22Rv1 (cell line): ENCODE measurements at regions not wholly inside any gene's neighbourhood (a gene's known extent, or its start where the extent isn't known, plus 50 kb on each side); places are given as distances from the start of the nearest gene placed in this dataset.
"Not testable (repeated sequence)": the region's sequence is repeated elsewhere in the genome, so short reads cannot be mapped to it uniquely, and the experiment has no call there.

Experiments
- H3K27ac ChIP-seq: fragments of 450-650 bp; 2 replicates; pipeline ENCODE4 v1.5.1; 2017
- ZFX ChIP-seq: fragments of 450-650 bp; IDR thresholded peaks from 2 replicates; pipeline ENCODE4 v1.6.1; 2017; ENCODE audit warnings: antibody characterized with exemption, borderline replicate concordance
- TF ChIP-seq, protein P1 (sequence below): fragments of 450-650 bp; IDR thresholded peaks from 2 replicates; pipeline ENCODE4 v1.5.1; 2017; ENCODE audit warnings: mild to moderate bottlenecking

DNA sequence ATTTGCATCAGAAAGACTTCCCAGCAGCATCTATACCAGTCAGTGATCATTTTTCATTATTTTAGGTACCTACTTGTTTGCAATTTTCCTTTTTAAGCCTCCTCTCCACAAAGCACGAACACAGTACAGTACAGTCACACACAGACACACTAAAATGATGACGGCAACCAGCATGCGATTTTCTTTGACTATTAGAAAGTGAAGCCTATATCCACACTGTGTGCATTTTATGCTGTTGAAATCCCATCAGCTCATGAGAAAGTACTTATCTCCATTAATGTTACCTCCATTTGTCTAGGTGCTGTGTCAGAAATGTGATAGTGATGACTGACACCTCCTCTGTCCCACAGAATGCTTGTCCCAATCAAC lies 294.7 kb upstream of the MEIS2 start:
- TF ChIP-seq ZFX: no peak
- TF ChIP-seq, protein P1, sequence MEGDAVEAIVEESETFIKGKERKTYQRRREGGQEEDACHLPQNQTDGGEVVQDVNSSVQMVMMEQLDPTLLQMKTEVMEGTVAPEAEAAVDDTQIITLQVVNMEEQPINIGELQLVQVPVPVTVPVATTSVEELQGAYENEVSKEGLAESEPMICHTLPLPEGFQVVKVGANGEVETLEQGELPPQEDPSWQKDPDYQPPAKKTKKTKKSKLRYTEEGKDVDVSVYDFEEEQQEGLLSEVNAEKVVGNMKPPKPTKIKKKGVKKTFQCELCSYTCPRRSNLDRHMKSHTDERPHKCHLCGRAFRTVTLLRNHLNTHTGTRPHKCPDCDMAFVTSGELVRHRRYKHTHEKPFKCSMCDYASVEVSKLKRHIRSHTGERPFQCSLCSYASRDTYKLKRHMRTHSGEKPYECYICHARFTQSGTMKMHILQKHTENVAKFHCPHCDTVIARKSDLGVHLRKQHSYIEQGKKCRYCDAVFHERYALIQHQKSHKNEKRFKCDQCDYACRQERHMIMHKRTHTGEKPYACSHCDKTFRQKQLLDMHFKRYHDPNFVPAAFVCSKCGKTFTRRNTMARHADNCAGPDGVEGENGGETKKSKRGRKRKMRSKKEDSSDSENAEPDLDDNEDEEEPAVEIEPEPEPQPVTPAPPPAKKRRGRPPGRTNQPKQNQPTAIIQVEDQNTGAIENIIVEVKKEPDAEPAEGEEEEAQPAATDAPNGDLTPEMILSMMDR: no peak
- no peak overlapping the region for H3K27ac ChIP-seq

DNA sequence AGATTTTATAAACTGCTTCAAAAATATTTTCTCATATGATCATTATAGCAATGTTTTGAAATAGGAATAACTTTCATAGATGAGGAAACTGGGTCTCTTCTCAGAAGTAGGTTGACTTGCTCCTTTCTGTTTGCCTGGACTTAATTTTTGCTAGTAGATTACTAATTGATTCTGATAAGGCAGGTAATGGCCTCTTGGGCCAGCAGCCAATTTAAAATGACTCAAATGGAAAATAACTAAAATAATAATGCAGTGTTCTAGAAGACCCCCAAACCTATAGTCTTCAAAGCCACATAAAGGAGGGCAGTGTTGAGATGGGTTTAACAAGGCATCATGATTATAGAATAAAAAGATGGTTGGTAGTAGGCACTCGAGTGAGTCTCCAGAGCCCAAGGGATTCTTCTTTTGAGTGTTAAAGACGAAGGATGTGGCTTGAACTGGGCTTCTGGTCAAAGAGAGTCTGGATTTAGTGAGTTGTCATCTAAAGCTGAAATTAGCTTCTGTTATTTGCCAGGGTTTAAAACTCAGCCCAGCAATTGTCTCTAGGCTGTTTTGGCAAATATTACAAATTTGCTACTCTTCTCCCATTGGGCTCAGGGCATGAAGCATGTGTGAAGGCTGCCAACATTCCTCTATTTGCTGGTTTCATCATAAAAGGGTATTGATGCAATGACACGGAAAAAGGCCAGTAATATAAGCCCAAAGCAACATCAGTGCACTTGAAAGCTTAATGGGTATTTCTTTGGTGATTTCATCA lies 297.1 kb upstream of the MEIS2 start:
- no peak overlapping the region for H3K27ac ChIP-seq
- TF ChIP-seq, protein P1: no peak
- TF ChIP-seq ZFX: no peak

DNA sequence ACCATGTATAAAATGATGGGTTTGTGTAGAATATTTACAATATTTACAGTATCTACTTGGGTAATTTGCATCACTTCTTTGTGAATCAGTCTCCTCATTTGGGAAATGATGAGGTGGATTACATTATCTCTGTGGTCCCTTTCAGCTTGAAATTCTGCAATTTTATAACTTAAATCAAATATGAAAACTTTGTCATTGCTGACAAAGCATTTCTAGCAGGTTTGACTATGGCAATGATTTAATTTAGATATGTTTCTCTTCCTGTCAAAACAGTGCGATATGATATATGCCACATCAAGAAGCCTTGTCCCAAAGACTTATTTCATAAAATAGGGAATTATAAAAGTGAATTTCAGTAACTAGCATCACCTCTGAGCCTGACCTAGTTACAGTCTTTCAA lies 315.8 kb upstream of the MEIS2 start:
- H3K27ac ChIP-seq: no peak overlapping the region
- TF ChIP-seq, protein P1: no peak
- no peak for TF ChIP-seq ZFX

DNA sequence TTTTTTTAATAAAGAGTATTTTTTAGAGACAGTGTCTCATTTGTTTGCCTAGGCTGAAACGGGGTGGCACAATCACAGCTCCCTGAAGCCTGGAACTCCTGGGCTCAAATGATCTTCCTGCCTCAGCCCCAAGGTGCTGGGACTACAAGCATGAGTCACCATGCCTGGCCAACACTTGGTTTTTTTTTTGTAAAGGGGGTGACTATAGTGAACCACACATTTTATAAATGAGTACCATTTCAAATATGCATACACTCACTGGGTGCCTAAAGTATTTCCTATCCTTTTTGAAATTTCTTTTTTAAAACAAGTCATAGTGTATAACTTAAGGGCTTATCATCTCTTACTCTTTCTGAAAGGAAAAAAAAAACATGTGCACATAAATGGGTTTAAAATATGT lies 325.2 kb upstream of the MEIS2 start:
- no peak for TF ChIP-seq ZFX
- TF ChIP-seq, protein P1: no peak
- H3K27ac ChIP-seq: no peak overlapping the region

DNA sequence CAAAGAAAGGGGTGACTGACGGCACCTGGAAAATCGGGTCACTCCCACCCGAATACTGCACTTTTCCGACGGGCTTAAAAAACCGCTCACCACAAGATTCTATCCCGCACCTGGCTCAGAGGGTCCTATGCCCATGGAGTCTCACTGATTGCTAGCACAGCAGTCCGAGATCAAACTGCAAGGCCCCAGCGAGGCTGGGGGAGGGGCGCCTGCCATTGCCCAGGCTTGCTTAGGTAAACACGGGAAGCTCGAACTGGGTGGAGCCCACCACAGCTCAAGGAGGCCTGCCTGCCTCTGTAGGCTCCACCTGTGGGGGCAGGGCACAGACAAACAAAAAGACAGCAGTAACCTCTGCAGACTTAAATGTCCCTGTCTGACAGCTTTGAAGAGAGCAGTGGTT lies 327.0 kb upstream of the MEIS2 start:
- not testable (repeated sequence) for H3K27ac ChIP-seq

DNA sequence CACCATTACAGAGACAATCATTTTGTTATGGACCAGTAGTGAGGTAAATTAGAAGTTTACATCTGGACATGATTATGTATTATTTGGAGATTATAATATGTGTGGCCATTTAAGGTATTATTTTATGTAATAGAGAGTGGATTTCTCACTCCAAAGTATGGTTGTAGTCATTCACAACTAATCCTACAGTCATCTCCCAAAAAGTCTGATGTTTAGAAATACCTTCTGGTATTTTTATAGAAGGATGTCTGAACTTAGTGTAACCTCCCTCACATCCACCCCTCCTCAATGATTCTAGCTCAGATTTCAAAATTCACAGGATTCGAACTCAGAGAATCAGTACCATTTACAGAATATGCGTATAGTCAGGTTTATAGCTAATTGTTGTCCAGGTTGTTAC lies 346.6 kb upstream of the MEIS2 start:
- TF ChIP-seq ZFX: no peak
- TF ChIP-seq, protein P1: no peak
- H3K27ac ChIP-seq: no peak overlapping the region

DNA sequence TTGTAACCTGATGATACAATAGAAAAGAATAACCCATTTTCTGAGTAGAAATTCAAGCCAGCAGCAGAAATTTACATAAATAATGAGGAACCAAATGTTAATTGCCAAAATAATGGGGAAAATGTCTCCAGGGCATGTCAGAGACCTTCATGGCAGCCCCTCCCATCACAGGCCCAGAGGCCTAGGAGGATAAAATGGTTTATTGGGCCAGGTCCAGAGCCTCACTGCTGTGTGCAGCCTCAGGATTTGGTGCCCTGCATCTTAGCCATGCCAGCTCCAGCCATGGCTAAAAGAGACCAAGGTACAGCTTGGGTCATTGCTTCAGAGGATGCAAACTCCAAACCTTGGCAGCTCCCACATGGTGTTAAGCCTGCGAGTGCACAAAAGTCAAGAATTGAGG lies 352.1 kb upstream of the MEIS2 start:
- H3K27ac ChIP-seq: no peak overlapping the region
- no peak for TF ChIP-seq ZFX
- TF ChIP-seq, protein P1: no peak

DNA sequence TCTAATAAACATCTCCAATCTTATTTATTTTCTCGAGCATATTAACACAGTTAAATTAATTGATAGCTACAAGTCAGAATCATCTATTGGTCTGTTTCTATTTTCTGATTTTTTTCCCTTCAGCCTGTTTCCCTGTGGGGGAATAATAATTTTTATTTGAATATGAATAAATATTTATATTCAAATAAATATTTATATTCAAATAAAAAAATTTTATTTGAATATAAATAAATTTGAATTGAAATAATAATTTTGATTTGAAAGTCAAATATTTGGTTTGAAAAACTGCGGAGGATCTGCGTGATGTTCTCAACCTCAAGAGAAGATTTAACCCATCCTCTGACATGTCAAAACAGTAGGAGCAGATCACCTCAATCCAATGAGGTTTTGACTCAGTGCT lies 380.1 kb upstream of the MEIS2 start:
- H3K27ac ChIP-seq: no peak overlapping the region
- no peak for TF ChIP-seq ZFX
- TF ChIP-seq, protein P1: no peak
